GM18519 (cell line): ENCODE measurements at regions not wholly inside any gene's neighbourhood (a gene's known extent, or its start where the extent isn't known, plus 50 kb on each side); places are given as distances from the start of the nearest gene placed in this dataset.
A peak's percentile ranks its signal among the peaks of the same experiment; 100 is the strongest.
"Not testable (repeated sequence)": the region's sequence is repeated elsewhere in the genome, so short reads cannot be mapped to it uniquely, and the experiment has no call there.

Experiments
- ATAC-seq: cut with Tn5 transposase; IDR thresholded peaks from one replicate; pipeline ENCODE4 v1.9.1; 2021; ENCODE audit warnings: mild to moderate bottlenecking, moderate library complexity; ENCODE audit not compliant: unreplicated experiment, low FRiP score

DNA sequence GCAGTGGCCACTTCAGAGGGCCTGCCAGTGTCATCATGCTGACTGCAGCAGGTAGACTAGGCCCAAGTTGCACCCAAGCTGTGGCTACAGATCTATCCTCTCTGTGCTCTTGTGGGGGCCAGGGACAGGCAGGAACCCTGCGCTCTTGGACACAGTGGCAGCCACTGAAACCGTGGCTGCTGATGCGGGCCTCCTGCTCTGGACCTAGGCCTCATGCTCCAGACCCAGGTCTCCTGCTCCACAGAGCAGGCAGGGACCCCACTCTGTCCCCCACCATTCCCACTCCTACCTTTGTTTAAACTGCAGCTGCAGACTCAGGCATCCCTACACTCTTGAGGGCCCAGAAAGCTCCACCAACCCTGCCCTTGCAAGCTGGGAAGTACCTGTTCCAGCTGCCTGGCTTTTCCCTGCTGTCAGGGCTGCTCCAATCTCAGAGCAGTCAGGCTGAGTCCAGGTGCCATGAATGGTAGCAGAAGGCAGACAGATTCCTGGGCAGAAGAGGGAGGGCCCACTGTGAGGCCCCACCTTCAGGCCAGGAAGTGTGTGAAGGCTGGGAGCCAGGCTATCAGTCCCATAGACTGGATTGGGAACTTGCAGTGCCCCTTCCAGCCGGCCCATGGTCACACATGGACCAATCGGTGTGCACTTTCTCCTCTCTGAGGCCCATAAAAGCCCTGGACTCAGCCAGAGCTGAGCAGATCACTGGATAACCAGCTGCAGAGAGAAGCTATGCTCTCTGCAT lies 634.0 kb upstream of the SEMA3D start:
- no peak for ATAC-seq

DNA sequence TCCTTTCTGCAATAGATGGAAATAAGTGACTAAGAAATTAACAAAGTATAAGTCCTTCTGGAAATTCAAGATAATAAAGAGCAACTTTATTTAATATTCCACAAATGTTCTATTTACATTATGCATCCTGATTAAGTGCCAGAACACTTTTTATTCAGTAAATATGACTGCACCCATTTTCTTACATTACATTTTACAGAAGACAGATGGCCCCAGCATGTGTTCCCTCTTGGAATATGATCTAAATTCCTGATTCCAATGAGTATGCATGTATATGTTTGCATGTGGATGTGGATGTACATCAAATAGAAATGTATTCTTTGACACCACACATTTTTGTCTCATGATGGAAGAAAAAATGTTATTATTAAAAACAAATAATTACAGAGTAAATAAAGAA lies 628.7 kb upstream of the SEMA3D start:
- no peak for ATAC-seq

DNA sequence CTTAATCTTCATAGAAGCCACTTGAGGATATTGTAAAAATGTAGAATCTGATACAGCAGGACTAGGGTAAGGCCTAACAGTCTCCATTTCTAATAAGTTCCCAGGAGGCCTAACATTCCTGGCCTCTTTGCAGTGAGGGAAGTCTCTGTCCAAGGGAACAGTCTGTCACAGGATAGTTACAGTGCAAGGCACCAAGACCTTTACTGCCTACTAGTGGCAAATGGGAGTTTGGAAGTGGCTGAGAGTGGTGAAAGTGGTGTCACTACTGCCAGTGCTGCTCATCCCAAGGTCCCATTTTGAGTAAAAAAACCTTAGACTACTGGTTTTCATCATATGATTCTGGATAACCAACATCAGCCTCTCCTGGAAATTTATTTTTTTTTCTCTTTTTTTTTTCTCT lies 619.5 kb upstream of the SEMA3D start:
- no peak for ATAC-seq

DNA sequence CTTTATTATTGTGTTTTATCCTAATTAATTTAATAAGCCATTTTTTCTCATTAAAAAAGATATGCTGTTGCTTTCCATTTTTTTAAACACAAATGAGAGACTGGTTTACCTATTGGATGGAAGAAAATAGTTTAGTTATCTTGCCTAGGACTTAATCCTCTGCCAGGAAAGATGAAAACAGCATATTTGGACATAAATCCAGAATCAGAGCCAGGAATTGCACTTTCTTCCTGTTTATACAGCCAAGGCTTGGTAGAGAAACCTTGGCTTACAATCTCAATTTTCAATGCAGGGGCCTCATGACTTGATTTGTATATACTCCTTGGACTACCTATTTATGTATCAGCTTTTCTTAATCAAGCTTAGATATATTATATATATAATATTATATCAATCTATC lies 618.8 kb upstream of the SEMA3D start:
- no peak for ATAC-seq

DNA sequence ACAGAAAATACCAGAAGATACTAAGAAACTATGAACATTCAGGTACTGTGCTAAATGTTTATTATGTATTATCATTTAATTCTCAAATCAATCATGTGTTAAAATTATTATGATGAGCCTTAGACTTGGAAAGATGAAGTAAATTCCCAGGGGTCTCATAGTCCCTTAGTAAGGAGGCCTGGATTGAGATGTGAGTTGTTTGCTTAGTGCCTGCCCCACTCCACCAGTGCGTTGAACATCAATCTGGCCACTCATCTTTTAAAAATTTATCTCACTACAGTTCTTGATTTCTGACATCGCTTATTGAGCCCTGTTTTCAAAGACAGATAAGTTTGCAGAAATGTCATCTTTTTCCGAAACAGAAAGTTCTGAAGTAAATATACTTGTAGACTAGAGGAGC lies 618.4 kb upstream of the SEMA3D start:
- ATAC-seq: no peak

DNA sequence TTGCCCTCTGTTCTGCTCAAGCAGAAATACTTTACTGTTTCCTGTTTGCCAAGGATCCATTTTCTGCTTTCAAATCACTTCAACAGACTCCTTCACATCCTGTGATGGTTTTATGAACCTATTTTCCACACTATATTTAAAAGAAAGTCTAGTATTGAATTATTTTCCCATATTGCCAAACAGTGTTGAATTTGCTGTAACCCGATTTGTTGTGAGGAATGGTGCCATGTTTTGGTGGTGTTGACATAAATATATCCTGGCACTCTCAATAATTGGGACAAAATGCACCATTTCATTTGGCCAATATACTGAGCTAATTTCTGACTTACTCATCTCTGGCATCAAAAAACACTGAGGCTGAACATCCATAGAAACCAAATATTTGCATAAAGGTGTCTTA lies 615.4 kb upstream of the SEMA3D start:
- ATAC-seq: no peak

DNA sequence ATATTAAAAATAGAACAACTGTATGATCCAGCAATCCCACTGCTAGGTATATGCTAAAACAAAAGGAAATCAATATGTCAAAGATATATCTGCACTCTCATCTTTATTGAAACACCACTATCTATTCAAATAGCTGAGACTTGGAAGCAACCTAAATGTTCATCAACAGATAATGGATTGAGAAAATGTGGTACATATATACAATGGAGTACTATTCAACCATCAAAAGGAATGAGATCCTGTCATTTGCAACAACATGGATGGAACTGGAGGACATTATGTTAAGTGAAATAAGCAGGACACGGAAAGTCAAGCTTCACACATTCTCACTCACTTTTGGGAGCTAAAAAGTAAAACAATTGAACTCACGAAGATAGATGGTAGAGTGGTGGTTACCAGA lies 610.1 kb upstream of the SEMA3D start:
- ATAC-seq: no peak

DNA sequence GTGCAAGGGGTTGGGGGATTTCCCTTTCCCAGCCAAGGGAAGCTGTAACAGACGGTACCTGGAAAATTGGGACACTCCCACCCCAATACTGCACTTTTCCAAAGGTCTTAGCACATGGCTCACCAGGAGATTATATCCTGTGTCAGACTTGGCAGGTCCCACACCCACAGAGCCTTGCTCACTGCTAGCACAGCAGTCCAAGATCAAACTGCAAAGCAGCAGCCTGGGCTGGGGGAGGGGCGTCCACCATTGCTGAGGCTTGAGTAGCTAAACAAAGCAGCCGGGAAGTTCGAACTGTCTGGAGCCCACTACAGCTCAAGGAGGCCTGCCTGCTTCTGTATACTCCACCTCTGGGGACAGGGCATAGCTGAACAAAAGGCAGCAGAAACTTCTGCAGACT lies 604.2 kb upstream of the SEMA3D start:
- not testable (repeated sequence) for ATAC-seq

DNA sequence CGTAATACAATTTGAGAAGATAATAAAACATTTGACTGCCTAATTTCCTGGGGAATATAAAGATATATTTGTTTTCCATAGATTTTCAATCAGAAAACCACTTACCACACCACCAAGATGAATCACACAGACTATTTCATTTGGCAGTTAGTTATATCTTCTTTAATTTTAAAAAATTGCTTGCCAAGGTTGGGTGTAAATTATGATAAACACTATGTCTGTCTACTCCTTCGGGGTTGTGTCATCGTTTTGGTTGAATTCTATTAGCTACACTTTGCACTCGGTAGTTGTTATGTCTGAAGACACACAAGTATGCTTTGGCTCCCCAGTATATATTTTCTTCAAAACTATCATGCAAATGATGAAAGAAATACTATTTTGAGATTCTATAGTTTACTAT lies 594.8 kb upstream of the SEMA3D start:
- ATAC-seq: no peak

DNA sequence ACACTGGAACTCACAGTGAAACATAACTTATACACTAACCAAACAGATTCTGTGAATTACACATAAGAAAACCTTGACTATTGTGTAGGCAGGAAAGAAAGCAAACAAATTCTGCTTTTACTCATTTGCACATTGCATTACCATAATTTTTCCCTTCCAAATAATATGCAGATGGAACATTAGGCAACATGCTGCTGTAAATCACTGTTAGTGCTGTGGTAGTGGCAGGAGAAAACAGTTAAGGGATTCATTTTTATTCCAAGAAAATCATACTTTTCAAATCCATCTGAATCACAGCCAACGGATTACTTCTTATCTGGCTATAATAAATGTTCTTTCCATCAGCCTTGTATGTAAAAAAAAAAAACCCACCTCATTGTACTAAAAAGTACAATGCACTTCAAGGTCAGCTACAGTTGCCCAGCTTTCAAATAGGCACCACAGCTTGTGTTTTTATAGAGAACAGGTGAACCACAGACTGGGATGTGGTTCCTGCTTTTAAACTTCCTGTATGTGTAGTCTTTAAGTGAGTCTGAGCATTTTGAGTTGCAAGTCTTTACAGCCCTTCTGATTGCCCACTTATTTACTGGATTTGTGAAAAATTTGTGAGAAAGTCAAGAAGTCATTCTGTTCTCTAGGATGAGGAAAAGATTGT lies 590.0 kb upstream of the SEMA3D start:
- no peak for ATAC-seq

DNA sequence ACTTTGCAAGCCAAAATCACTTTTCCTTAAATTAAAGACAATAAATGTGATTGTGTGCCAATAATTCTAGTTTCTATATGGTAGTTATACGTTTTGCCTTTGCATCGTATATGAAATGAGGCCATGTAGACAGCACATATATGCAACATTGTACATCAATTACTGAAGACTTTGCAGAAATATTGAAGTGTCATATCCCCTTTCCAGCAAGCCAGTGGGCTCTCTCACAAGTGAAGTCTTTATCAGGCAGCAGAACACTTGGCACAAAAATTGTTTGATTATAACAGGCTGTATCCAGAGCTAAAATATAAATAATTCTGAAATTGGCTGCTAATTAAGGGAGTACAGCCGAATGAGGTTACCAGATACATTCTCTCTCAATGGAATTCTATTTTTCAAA lies 588.6 kb upstream of the SEMA3D start:
- ATAC-seq: no peak

DNA sequence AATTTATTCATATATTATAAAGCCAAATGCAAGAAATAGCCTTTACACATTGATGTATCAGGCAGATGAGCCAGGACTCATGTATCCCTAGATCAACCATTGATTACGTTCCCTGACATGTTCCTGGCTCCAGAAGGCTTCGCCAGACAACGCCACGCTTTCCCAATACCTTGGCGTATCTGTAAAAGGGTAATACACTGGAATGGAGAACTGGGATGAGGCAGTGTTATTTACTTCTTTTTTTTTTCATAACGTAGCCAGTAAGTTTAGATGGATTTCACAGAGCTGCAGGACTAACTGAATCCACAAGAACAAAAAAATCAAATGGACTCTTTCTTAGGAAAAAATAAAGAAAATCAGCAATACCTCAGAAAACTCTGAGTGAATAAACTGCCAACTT lies 588.1 kb upstream of the SEMA3D start:
- no peak for ATAC-seq

DNA sequence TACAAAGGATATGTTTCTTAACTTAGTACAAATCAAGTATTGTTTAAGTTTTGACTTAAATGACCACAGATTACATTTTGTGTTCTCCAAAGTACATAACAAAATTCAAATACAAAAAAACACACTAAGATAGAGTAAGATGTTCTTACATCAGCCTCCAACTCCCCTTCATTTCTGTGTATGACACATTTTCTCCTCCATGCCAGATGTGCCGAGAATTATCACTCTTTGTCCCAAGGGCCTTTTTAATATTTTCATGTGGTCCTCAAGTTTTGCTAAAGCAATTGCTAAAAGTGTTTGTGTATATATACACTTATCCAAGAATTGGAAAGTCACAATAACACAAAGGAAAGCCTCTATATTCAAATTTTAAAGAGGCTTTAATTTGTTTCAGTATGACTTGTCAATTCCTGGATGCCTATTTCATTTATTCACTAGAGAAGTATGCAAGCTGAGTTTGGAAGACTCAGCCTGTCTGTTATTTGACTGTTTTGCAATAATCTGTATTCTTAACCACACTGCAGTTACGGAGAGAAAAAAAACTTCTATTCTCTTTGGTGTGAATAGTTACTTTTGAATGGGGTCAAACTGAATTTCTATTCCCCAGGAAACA lies 586.4 kb upstream of the SEMA3D start:
- ATAC-seq: no peak

DNA sequence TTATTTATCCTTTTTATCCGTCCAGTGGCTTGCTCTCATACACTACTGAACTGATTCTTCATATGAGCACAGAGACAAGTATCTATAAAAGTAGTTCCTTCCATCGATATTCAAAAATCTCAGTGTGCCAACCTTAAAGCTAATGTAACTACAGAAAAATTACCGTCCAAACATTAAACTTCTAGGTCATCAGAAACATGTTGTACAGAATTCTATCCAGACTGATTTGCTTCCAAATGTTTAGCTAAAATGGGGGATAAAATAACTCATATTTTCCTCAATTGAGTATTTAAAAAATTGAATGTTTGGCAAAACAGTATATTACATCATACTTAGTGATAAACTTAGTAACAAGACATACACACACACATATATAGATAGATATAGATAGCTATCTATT lies 584.7 kb upstream of the SEMA3D start:
- no peak for ATAC-seq

DNA sequence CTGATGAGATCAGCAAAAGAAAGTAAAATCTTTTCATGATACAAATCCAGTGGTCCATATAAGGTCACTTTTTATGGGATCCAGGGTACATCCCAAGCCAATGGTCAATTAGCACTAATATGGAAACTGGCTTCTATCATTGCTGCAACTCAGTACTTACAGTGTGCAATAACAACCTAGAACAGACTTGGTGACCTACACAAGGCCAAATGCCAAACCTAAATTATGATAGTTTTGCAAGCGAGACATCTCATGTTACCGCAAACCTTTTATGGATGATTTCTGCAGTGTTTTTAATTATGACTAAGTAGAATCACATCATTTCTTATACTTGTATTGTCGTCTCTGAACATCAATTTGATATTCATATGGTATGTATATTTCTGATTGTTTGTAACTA lies 583.5 kb upstream of the SEMA3D start:
- ATAC-seq: no peak

DNA sequence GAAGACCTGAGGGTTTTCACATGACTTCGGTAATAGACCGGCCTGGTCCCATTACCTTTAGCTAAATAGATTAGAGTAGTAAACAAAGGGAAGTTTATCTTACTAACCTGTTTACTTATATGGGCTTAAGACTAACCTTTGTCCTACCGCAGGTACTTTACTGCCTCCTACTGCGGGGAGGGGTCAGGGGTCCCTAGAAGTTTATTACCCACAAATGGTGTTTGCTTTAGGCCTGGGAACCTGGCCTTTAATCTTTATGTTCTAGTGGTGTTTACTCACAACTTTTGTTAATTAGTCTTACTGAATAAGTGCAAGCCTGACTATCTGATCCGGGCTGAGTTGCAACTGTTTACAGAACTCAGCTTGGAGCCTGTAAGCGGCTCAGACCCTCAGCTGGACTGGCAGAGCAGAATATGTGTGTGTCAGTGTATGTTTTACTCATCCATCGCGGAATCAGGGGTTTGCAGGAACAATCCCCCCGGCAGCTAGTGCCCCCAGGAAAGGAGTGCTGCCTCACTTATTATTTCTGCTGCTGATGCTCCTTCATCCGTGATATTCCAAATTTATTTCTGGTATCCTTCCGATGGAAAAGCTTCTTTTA lies 578.9 kb upstream of the SEMA3D start:
- ATAC-seq: no peak

DNA sequence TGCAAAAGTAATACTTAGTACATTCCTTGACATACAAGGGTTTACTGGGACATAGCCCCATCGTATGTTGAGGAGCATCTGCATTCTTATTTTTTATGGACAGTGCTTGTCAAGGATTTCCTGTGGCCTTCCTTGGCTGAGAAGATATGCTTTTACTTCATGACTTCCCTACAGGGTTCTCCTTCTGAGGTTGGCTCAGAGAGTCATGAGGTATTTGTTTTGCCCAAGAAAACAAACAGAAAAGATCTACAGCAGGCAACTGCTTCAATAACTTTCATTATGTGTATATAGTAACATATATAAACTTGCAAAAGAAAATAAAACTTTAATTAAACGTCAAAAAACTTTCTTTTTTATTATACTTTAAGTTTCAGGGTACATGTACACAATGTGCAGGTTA lies 577.2 kb upstream of the SEMA3D start:
- ATAC-seq: no peak

DNA sequence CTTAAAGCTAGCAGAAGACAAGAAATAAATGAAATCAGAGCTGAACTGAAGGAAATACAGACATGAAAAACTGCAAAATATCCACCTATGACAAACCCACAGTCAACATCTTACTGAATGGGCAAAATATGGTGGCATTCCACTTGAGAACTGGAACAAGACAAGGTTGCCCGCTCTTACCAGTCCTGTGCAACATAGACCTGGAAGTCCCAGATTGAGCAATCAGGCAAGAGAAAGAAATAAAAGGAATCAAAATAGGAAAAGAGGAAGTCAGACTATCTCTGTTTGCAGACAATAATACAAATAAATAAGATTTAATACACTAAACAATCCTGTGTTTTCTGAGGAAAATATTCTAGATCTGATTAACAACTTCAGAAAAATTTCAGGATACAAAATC lies 570.5 kb upstream of the SEMA3D start:
- no peak for ATAC-seq

DNA sequence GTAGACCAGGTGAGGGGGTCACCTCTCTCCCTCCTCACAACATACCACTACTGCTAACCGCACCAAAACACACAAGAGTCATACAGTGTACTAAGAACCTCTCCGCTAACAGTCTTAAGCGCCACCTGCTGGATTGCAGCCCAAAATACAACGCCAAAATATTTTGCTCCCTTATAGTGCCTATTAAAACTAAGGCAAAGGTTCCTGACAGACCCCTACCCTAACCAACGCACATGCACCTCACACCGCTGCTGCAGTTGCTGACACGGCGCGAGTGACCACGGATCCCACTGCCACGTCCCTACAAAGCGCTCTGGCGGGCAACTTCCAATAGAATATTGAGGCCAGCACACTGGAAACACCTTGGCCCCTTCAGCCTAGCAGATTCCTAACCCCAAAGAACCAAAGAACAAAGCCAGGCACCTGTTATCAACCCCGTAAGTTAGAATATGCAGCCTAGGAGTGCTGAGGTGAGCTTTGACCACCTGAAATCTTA lies 563.6 kb upstream of the SEMA3D start:
- ATAC-seq: peak; percentile 99

DNA sequence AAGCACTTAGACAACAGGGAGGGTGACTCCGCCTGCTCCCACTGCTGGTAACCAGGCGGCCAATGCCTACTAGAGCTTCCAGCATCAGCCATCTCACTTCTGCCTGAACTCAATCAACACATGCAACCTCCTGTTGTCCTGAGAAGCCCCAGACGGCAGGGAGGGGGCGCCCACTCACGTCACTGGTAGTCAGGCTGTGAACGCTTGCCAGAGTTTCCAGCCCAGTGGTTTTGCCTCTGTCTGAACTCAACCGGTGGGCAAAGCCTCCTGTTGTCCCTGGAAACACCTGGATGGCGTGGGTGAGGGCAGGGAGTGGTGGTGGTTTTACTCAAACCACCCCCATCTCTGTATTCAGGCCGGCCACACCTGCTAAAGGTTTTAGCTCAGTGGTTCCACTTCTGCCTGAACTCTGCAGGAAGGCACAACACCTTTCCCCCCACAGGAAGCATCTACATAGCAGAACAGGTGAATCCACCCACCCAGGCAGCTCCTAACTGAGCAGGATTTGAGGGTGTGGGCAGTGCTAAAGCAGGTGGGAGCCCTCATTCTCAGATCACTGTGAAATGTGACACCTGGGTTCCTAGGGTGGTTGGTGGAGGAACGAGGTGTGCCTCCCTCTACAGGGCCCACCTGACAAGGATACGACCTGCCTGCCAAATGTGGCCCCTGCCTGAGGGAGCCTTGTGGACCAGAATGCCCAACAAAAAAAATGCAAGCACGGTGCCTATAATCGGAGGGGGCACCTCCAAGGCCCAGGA lies 563.0 kb upstream of the SEMA3D start:
- peak; percentile 23 for ATAC-seq

DNA sequence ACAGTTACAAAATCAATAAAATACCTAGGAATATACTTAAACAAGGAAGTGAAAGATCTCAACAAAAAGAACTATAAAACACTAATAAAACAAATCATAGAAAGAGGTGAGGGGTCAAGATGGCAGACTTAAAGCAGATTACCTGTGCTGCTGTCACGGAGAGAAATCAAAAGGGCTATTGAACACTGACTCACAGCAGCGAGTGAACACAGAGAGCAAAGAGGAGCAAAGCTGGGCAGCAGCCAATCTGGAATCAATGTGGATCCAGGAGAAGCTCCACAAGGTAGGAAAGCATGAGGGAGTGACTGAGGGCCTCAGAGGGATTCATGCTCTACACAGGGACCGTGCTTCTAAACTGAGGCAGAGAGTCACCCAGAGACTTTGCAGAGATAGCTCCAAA lies 562.0 kb upstream of the SEMA3D start:
- ATAC-seq: no peak
